NB4 (cell line): ENCODE measurements at regions not wholly inside any gene's neighbourhood (a gene's known extent, or its start where the extent isn't known, plus 50 kb on each side); places are given as distances from the start of the nearest gene placed in this dataset.

Experiments
- POLR2A ChIP-seq: IDR thresholded peaks from 2 replicates; pipeline ENCODE4 v1.6.1; 2011; ENCODE audit warnings: mild to moderate bottlenecking; ENCODE audit not compliant: insufficient read length; ENCODE audit errors: extremely low read depth
- TF ChIP-seq, protein P1 (sequence below): IDR thresholded peaks from one replicate; pipeline ENCODE4 v1.5.1; 2012; ENCODE audit warnings: low read depth, low read length

DNA sequence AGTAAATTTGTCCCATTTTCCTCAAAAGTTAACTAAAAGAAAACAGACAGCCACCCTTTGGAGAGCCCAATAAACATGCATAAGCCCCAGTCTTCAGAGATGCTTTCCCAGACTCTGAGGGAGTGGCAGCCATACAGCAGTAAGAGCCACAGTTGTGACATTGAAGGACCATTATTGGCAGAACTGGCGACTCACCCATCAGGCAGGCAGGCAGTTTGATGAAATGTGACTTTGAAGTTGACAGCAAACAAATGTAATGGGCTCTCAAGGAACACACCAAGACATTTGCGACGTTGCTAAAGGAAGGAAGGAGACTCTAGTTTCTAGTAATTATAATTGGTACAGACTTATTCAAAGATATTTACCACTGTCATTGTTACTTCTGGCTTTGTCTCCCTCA, 287.5 kb upstream of the PHYHIPL start:
- TF ChIP-seq, protein P1, sequence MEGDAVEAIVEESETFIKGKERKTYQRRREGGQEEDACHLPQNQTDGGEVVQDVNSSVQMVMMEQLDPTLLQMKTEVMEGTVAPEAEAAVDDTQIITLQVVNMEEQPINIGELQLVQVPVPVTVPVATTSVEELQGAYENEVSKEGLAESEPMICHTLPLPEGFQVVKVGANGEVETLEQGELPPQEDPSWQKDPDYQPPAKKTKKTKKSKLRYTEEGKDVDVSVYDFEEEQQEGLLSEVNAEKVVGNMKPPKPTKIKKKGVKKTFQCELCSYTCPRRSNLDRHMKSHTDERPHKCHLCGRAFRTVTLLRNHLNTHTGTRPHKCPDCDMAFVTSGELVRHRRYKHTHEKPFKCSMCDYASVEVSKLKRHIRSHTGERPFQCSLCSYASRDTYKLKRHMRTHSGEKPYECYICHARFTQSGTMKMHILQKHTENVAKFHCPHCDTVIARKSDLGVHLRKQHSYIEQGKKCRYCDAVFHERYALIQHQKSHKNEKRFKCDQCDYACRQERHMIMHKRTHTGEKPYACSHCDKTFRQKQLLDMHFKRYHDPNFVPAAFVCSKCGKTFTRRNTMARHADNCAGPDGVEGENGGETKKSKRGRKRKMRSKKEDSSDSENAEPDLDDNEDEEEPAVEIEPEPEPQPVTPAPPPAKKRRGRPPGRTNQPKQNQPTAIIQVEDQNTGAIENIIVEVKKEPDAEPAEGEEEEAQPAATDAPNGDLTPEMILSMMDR, result no peak
- no peak for TF ChIP-seq POLR2A
